ENCODE measurements at regions not wholly inside any gene's neighbourhood (a gene's known extent, or its start where the extent isn't known, plus 50 kb on each side); places are given as distances from the start of the nearest gene placed in this dataset.

GRCh38 chr2:188068093-188068492 is 223.6 kb upstream of the GULP1 start:
- no peak overlapping the region for H3K4me3 ChIP-seq (ENCODE audit: low read depth, low read length)
- TF ChIP-seq CTCF (IDR thresholded peaks at IDR 0.05; ENCODE audit: control insufficient read depth, extremely low read depth, insufficient read depth): no peak
- DNase-seq (ENCODE audit: low read depth): no peak

DNA sequence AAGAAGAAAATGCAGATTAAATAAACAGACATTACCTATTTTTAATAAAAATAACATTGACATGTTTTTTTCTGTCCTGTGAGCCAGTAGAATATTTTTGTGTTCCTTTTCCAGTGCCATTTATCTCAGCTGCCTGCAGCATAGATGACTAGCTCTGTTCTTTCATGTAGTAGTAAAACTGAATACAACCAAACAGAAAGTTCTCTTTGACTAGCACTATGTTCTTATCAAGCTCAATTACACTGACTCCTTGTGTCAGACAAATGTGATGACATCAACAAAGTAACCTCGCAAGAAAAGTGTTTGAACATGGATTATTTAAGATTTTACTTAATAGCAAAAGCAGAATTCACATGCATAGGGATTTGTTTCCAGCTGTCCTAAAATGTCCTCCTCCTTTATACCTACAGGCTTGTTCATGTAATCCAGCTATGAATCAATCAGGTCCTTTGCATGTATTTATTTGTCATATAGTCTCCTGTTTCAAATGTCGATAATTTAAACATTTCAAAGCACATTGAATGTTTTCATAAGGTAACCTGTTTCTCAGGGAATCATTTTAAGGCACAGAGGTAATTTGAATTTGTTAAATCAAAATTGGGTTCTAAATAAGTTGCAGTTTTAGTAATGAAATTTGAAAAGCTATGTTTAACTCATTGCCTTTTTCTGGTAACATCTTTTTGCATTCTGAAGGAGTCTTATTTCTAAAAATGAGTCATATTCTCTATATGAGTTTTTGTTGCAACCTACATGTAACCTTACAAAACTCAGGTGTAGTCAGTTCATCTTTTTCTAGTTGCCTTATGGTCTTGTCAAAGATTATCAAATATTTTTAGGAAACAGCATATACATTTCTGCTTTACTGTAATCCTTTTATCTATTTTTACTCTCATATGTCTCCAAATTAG is 215.3 kb upstream of the GULP1 start:
- no peak for DNase-seq (ENCODE audit: low read depth)
- TF ChIP-seq CTCF (IDR thresholded peaks at IDR 0.05; ENCODE audit: control insufficient read depth, extremely low read depth, insufficient read depth): no peak
- H3K4me3 ChIP-seq (ENCODE audit: low read depth, low read length): no peak overlapping the region

DNA sequence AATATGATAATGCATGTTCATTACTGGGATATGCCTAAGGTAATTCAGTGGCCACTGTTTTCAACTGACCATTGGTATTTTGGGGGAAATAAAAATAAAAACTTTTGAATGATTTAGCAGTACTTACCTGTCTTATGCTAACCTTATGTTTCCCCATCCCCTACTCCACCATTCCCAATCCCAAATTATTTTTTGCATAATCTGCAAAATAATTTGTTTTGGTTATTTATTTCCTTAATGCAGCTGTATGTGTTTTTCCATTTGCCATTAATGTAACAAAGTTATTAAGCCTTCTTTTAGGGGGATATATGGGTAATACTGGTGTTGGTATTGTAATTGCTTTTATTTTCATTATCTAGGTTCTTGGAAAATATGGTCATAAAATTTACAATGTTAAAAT is 213.9 kb upstream of the GULP1 start:
- TF ChIP-seq CTCF (IDR thresholded peaks at IDR 0.05; ENCODE audit: control insufficient read depth, extremely low read depth, insufficient read depth): no peak
- H3K4me3 ChIP-seq (ENCODE audit: low read depth, low read length): no peak overlapping the region
- no peak for DNase-seq (ENCODE audit: low read depth)

GRCh38 chr2:188078534-188078933 is 213.1 kb upstream of the GULP1 start:
- DNase-seq (ENCODE audit: low read depth): no peak
- no peak for TF ChIP-seq CTCF (IDR thresholded peaks at IDR 0.05; ENCODE audit: control insufficient read depth, extremely low read depth, insufficient read depth)
- H3K4me3 ChIP-seq (ENCODE audit: low read depth, low read length): no peak overlapping the region

DNA sequence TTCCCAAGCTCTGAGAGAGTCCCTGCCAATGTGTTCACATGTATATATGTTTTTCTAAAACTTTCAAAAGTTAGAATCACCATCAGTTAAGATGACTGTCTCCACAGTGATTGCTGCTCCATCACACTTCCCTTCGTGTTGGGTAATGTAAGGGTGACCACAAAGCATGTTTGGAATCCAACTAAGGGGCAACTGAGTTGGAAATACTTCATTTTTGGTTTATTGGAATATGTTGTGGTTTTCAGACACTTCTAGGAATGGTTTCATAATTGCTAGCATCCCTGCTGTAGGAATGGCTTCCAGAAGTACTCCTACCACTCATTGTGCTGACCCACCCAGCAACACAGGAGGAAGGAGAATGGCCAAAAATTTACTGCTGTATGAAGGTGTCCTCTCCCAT is 212.5 kb upstream of the GULP1 start:
- no peak for DNase-seq (ENCODE audit: low read depth)
- no peak overlapping the region for H3K4me3 ChIP-seq (ENCODE audit: low read depth, low read length)

GRCh38 chr2:188085421-188085820 is 206.3 kb upstream of the GULP1 start:
- DNase-seq (ENCODE audit: low read depth): no peak
- no peak overlapping the region for H3K4me3 ChIP-seq (ENCODE audit: low read depth, low read length)
- no peak for TF ChIP-seq CTCF (IDR thresholded peaks at IDR 0.05; ENCODE audit: control insufficient read depth, extremely low read depth, insufficient read depth)

More for the DNA sequence above, 212.5 kb upstream of the GULP1 start:
- no peak for TF ChIP-seq CTCF (IDR thresholded peaks at IDR 0.05; ENCODE audit: control insufficient read depth, extremely low read depth, insufficient read depth)

GRCh38 chr2:188089901-188090300 is 201.8 kb upstream of the GULP1 start:
- DNase-seq (ENCODE audit: low read depth): no peak
- no peak for TF ChIP-seq CTCF (IDR thresholded peaks at IDR 0.05; ENCODE audit: control insufficient read depth, extremely low read depth, insufficient read depth)

More at GRCh38 chr2:188089901-188090300, 201.8 kb upstream of the GULP1 start:
- H3K4me3 ChIP-seq (ENCODE audit: low read depth, low read length): no peak overlapping the region
